Fibroblast of the conjunctiva (primary cell): ENCODE measurements at regions not wholly inside any gene's neighbourhood (a gene's known extent, or its start where the extent isn't known, plus 50 kb on each side); places are given as distances from the start of the nearest gene placed in this dataset.
"Not testable (repeated sequence)": the region's sequence is repeated elsewhere in the genome, so short reads cannot be mapped to it uniquely, and the experiment has no call there.

Experiments used
- DNase-seq: peaks from one replicate; pipeline ENCODE4 v3.0.0-alpha.2; 2010; ENCODE audit warnings: low read depth

DNA sequence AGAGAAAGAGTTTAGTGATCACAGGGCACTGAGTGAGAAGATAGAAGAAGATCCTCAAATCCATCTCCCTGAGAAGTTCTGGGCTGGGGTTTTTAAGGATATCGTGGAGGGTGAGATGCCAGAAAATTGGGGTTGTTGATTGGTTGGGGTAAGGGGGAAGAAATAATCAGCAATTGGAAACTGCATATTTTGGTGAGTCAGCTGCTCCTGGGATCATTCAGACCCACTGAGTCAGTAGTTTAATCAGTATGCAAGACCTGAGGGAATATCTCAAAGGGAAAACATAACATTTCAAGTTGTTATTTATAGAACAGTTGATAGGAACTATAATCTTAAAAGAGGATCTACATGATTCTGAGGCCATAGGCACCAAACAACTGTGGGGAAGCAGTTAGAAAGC lies 183.4 kb downstream of the FCRL5 start:
- DNase-seq, result not testable (repeated sequence)

DNA sequence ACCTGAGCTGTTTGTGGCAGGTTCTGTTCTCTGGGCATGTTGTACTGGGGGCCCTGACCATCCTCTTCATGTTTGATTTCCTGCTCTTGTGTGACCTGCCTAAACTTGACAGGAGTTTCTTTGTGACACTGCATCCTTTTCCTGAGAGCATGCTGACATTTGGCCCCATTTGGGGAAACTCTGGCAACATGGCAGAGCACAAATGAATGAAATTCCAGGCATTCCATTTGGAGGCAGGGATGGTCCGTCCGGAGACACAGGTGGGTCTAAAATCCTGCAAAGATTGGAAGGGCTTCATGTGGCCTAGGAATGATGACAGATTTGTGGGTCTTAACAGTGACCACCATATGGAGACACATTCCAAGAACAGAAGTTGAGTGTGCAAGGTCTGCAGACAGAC lies 184.0 kb downstream of the FCRL5 start:
- DNase-seq, result no peak

DNA sequence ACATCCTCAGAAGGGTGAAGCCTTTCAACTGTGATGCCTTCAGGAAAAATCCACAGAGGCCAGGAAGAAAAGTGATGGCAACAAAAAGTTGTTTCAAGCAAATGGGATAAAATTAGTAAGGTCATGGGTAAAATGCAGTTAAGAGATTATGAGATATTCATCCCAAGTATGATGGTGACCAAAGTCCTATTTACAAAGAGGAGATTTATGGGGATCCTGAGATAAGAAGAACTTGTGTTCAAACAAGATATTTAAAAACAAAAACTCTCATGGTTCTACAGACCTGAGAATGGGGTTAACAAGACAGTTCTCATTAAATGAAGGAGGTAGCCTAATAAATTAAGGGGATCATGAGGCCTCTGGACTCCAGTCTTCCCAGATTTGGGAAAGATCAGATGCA lies 184.4 kb downstream of the FCRL5 start:
- DNase-seq, result no peak

DNA sequence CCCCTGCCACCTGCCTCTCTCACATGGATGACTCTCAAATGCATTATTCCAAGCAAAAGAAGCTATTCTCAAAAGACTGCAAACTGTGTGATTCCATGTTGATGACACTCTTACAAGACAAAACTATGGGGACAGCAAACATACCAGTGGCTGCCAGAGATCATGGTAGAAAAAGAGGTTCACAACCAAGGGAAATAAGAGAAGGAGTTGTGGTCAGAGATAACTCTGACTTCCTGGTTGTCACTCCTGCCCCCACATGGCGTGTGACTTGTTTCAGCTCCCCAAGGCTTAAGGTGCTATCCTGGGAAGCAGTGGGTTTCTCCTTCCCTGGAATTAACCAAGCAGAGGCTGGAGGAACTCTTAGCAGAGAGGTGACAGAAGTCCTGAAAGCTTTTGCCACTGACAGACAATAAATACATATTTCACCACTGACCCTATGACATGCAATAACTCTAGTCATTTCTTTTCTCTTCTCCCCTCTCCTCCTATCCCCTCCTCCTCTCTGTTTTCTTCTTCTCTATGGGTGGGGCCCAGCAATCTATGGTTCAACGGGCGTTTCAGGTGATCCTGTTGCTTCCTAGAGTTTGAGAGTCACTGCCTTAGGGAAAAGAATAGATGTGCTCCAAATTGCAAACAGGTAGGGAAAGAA lies 185.1 kb downstream of the FCRL5 start:
- DNase-seq, result no peak

DNA sequence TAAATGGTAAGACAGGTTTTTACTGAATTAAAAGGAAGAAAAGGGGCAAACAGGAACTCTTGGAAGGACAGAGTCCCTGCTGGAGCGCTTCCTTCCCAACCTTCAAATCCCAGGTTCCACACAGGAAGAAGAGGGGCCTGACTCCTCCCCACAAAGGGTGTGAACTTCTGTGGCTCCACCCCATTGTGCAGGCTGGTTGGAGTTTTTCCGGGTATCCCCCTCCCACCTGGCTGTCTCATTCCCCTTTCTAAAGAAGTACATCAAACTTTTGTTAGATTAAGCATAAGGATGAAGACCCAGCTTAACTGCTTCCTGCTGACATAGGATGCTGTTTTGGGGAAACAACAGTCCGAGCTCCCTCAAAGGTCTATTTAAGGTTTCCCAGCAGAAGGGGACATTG lies 187.7 kb downstream of the FCRL5 start:
- no peak for DNase-seq

DNA sequence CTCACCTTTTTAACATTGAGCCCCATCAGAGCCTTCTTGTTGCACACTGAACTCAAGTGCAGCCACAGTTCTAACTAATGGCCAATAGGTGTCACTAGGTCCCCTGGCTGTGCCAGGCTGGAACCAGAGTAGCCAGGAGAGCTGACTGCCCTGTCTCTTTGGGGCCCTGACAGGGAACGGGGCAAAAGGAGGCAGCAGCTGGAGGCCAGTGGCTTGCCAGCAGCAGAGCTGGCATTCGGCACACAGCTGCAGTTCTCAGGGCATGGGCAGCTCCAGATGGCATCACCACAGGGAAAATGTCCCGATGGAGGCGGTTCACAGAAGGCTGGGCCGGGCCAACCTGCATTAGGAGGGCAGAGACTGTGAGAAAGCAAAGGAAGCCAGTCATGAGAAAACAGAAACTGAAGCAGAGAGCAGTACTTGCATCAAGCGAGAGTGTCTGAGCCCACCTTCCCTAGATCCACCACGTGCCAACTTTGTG lies 188.6 kb downstream of the FCRL5 start:
- peak; percentile 21 for DNase-seq

DNA sequence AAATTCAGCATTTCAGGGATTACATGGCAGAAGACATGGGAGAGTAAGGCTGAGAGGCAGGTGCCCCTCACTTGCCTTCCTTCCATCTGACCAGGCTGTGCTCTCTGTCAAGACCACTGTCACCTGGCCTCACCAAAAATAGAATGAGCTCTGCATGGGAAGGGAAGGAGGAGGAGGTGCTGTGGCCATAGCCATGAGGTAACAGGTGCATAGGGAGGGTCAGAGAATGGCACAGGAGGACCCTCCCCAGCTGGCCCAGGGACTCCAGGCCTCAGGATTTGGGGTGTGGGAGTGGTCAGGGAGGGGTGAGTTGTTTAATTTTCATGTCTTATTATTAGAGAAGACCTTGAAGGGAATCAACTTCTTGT lies 192.3 kb downstream of the FCRL5 start:
- DNase-seq, result no peak

DNA sequence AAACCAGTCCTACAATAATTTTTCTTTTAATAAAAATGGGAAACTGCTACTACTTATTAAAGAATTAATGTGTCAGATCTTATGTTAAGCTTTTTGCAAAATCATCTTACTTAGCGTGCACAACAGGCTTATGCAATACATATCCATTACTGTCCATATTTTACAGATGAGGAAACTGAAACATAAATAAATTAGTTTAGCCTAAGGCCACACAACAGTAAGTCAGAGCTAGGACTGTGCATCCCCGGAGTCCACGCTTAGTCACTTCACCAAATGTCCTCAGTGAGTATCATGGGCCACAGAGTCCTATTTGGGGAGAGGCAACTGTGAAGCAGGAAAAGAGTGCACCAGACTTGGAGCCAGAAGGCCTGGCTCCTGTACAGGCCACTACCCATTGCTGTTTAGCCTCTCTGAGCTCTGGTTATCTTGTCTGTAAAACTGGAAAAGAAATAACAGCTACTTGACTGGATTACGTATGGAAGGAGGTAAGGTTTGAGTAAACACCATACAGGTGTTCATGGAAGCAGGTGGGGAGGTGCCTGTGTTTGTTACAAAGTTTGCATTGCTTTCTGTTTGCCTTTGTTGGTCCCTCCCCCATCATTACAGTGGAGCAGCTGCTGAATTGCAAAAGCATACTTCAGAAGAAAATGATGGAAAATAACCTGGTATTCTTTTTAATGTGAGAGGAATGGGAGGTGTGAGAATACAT lies 192.8 kb downstream of the FCRL5 start:
- DNase-seq, result no peak

DNA sequence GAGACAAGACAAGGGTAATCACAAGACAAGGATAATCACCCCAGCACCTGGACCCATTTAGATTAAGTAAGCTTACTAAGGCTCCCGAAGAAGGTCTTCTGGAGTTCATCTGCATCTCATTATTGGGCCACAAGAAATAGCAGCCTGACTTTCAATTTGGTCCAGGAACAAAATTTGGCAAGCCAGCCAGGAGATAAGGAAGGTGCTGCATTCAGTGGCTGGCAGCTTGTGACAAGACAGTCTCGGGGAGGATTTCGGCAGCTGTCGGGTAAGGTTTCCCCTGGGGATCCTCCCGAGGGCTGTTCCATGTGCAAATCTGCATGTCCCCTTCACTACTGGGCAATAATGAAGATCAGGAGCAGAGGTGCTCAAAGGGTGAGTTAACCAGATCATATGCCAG lies 195.2 kb downstream of the FCRL5 start:
- no peak for DNase-seq

DNA sequence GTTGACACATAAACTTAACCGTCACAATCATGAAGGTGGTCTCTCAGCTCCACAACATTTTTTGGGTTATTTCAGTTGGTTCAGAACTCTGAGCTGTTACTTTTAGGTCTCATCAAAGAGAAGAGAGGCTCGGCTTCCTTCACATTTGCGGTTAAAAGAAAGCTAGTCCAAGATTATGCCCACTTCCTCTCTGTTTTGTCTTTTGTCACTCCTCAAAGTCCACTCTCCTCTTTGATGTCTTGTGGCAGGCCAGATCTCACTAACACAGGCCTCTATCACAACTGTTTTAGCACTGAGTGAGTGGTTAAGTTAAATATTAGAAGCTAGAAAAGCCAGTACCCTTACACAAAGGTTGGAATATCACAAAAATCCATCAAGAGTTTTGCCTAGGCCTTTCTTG lies 195.7 kb downstream of the FCRL5 start:
- no peak for DNase-seq

DNA sequence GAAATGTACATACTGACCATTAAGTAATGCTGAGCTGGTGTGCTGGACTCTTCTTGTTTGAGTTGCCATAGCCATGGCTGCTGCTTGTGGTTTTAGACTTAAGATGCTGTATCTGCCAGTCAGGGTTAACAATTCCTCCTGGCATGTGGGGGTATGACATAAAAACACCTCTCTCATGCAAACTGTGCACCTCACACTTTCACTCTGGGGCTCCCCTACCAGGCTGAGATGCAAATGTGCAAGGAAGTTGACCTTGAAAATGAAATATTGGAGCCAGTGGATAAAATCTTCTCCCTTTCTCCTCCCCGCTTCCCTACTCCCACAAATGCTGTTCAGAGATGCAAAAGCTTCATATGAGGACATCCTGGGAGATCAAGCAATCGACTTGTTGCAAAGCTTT lies 198.8 kb downstream of the FCRL5 start:
- DNase-seq, result no peak

DNA sequence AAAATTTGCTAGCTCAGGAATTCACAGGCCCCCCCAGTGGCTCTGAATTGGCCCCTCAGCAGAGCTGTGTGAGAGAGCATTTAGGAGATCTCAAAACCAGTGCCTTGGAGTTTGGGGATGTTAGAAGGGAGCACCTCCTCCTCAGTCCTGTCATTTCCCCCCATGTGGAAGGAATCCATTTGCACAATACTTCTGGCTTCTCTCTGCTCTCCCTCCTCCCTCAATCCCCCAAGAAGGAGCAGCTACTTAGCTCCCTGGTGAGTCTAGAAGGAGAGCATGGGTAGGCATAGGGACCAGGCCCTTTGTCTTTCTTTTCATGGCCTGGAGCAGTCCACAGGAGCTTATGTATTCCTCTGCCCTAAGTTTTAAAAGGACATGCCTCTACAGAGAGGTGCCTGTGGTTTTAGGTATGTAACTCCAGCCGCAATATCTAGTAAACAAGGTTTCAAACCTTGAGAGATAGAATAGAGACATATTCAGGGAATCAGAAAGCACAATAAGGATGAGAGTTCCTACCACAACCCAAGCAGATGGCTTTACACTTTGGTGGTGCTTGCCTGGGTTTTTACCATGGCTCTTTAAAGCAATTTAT lies 199.4 kb downstream of the FCRL5 start:
- DNase-seq, result no peak

DNA sequence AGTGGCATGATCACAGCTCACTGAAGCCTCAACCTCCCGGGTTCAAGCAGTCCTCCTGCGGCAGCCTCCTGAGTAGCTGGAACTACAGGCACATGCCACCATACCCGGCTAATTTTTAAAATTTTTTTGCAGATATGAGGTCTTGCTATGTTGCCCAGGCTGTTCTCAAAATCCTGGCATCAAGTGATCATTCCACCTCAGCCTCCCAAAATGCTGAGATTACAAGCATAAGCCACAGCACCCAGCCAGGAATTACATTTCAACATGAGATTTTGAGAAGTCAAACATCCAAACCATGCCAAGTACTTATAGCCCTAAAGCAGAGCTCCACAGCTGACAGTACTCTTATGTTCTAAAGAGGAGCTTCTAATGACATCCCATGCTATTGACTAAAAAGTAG lies 200.1 kb downstream of the FCRL5 start:
- no peak for DNase-seq

DNA sequence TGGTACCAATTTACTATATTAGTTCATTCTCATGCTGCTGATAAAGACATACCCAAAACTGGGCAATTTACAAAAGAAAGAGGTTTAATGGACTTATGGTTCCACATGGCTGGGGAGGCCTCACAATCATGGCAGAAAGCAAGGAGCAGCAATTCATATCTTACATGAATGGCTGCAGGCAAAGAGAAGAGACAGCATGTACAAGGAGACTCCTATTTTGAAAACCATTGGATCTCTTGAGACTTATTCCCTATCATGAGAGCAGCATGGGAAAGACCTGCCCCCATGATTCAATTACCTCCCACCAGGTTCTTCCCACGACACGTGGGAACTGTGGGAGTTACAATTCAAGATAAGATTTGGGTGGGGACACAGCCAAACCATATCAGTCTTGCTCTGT lies 200.5 kb downstream of the FCRL5 start:
- not testable (repeated sequence) for DNase-seq

DNA sequence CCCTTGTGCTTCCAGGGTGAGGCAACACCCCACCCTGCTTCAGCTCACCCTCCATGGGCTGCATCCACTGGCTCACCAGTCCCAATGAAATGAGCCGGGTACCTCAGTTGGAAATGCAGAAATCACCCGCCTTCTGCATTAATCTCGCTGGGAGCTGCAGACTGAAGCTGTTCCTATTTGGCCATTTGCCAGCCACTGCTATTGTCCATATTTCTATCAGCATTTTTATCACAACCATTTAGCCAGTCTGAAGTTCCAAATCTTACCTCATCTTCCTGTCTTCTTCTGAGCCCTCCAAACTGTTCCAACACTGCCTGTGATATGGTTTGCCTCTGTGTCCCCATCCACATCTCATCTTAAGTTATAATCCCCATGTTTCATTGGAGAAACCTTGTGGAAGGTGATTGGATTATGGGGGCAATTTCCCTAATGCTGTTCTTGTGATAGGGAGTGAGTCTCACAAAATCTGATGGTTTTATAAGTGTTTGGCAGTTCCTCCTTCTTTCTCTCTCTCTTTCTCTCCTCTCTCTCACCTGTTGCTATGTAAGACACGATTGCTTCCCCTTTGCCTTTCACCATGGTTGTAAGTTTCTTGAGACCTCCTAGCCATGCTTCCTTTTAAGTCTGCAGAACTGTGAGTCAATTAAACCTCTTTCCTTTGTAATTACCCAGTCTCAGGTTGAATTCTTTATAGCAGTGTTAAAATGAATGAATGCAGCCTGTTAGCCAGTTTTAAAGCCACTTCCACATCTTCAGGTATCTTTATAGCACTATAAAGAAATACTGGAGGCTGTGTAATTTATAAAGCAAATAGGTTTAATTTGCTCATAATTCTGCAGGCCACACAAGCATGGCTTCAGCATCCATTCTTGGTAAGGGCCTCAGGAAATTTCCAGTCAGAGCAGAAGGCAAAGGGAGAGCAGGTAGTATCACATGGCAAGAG lies 203.5 kb downstream of the FCRL5 start:
- no peak for DNase-seq

DNA sequence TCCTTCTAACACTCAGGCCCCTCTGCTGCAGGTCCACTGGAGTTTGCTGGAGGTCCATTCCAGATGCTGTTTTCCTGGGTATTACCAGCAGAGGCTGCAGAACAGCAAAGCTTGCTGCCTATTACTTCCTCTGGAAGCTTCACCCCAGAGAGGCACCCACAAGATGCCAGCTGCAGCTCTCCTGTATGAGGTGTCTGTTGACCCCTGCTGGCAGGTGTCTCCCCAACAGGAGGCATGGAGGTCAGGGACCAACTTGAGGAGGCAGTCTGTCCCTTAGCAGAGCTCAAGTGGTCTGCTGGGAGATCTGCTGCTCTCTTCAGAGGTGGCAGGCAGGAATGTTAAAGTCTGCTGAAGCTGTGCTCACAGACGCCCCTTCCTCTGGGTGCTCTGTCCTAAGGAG lies 204.8 kb downstream of the FCRL5 start:
- DNase-seq, result no peak

DNA sequence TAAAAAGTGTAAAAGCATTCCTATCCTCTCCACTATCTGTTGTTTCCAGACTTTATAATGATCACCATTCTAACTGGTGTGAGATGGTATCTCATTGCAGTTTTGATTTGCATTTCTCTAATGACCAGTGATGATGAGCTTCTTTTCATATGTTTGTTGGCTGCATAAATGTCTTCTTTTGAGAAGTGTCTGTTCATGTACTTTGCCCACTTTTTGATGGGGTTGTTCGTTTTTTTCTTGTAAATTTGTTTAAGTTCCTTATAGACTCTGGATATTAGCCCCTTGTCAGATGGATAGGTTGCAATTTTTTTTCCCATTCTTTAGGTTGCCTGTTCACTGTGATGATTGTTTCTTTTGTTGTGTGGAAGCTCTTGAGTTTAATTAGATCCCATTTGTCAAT lies 199.6 kb upstream of the ETV3 start:
- not testable (repeated sequence) for DNase-seq

DNA sequence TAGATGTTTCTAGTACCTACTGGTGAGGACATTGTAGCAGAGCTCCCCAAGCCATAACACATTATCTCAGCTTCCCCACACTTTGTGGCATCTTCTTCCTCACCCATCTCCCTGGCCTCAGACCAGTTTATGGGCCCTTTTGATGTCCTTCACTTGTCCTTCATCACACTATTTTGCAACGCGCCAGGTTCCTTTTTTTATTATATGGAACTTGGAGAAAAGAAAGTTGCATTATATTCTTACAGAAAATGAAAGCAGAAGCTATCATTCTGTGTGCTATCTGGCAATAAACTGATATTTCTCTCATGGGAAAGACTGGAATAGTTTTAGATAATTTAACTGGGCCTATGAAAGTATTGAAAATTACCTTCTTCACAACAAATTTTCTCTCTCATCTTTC lies 196.9 kb upstream of the ETV3 start:
- no peak for DNase-seq

DNA sequence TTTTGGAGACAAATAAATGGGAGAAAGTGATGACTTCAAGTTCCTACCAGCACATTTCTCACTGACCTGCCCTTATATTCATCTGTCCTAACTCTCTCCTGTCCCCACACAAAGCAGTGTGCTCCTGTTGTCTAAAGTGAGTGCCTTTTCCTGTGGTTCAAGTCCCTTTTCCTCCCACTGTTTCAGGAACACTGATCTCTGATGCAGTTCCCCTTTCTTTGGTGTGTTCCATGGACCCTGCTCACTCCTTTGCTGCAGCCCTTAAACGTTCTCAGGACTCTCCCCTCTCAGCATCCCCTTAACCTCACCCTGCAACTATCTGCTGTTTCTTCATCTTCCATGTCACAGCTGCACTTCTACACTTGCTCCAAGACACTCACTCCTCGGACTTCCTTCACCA lies 195.8 kb upstream of the ETV3 start:
- no peak for DNase-seq

DNA sequence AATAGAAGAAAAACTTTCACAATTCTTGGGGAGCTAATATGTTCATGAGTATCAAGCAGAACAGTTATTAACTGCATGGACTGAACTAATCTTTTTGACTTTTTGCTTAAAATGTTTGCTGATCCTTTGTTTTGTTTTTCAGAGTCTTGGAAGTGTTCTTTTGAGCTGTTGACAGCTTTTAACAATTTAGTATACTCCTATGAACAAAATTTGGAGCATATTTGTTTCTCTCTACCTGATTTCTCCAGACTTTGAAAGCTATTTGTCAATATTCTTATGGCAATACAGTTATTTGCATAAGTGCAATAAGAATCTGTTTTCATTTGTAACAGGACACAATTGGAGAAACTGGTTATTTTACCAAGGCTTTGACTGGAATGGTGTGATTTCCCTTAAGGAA lies 192.0 kb upstream of the ETV3 start:
- DNase-seq, result not testable (repeated sequence)

DNA sequence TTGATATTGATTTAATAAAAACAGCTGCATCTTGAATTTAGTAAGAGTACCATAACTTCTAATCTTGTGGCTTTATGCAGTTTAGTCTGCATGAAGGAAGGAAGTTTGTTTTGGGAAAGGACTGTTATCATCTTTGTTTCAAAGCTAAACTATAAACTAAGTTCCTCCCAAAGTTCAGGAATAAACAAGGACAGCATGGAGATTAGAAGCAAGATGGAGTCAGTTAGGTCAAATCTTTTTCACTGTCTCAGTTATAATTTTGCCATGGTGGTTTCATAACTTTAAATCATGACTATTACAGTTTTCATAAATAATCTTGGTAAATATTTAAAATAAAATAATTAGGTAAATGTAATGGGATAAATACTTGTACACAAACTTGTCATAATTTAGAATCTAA lies 189.9 kb upstream of the ETV3 start:
- DNase-seq, result not testable (repeated sequence)

DNA sequence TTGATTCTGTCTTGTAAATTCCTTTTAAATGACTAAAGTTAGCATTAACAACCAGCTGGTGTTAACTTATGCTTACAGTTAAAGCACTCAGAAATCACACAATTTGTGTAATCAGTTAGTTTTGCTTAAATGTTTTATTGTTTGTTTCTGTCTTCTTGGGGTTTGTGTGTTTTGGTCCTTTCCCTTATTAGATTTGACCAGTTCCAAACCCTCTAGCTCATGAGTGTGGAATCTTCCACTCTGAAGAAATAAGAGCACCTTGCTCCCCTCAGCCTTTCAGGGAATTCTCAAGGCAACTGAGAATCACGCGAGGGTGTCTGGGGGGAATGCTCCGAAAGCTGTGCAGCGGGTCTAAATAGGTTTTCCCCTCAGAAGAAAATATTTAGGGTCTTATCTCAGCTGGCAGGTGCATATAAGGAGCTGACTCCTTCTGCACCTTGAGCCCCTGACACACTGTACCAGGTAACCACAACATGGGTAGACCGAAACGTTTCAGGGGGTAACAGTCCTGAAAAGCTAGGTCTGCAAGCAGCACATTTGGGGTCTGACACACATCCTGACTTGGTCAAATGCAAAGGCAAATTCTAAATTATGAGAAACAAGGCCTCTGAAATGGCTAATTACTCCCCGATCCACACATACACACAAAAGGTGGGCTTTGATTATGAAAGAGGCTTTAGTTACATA lies 188.1 kb upstream of the ETV3 start:
- no peak for DNase-seq
